GM18867 (cell line): ENCODE measurements at regions not wholly inside any gene's neighbourhood (a gene's known extent, or its start where the extent isn't known, plus 50 kb on each side); places are given as distances from the start of the nearest gene placed in this dataset.

ENCODE experiments used
- ATAC-seq: cut with Tn5 transposase; IDR thresholded peaks from one replicate; pipeline ENCODE4 v1.9.1; 2021; ENCODE audit warnings: mild to moderate bottlenecking, moderate library complexity; ENCODE audit not compliant: unreplicated experiment

- no peak for ATAC-seq
These were observed 149.4 kb downstream of the MACROH2A1 start for GRCh38 chr5:135249658-135250057.

- no peak for ATAC-seq
These were observed 150.2 kb downstream of the MACROH2A1 start for GRCh38 chr5:135248801-135249231.

- no peak for ATAC-seq
These were observed 151.9 kb downstream of the MACROH2A1 start for GRCh38 chr5:135246923-135247795.

GRCh38 chr5:135246605-135246922 is 152.5 kb downstream of the MACROH2A1 start:
- ATAC-seq, result no peak

GRCh38 chr5:135245521-135246499 is 153.2 kb downstream of the MACROH2A1 start:
- no peak for ATAC-seq

- no peak for ATAC-seq
These were observed 154.4 kb downstream of the MACROH2A1 start for GRCh38 chr5:135244620-135245021.

- ATAC-seq, result no peak
These were observed 155.3 kb downstream of the MACROH2A1 start for GRCh38 chr5:135243556-135244285.

- ATAC-seq, result no peak
These were observed 156.0 kb downstream of the MACROH2A1 start for GRCh38 chr5:135242866-135243555.

- no peak for ATAC-seq
These were observed 156.8 kb downstream of the MACROH2A1 start for GRCh38 chr5:135242021-135242865.

- ATAC-seq, result no peak
These were observed 157.5 kb downstream of the MACROH2A1 start for GRCh38 chr5:135241536-135241935.

- no peak for ATAC-seq
These were observed 158.2 kb downstream of the MACROH2A1 start for GRCh38 chr5:135240781-135241360.

GRCh38 chr5:135240283-135240633 is 158.8 kb downstream of the MACROH2A1 start:
- ATAC-seq, result no peak

GRCh38 chr5:135239453-135240282 is 159.4 kb downstream of the MACROH2A1 start:
- no peak for ATAC-seq

- ATAC-seq, result no peak
These were observed 160.2 kb downstream of the MACROH2A1 start for GRCh38 chr5:135238622-135239452.

- no peak for ATAC-seq
These were observed 161.3 kb downstream of the MACROH2A1 start for GRCh38 chr5:135237748-135238103.

GRCh38 chr5:135236908-135237747 is 161.9 kb downstream of the MACROH2A1 start:
- ATAC-seq, result no peak
